A549 (cell line): ENCODE measurements at regions not wholly inside any gene's neighbourhood (a gene's known extent, or its start where the extent isn't known, plus 50 kb on each side); places are given as distances from the start of the nearest gene placed in this dataset.

Experiments
- ATAC-seq, 2 experiments: fragments of 200-7000 bp in 1 of 2; fragments of >200 bp in 1 of 2; cut with Nextera tagmentation in 1 of 2; cut with Tn5 transposase in 1 of 2; 3 replicates each; pipeline versions ENCODE4 v1.8.0 to v1.9.1; 2018 to 2020; ENCODE audit warnings: mild to moderate bottlenecking in 1 of 2, moderate library complexity in 1 of 2
- CTCF ChIA-PET: fragments of 300-600 bp; sonication (Branson Sonifier 250); formaldehyde crosslinking; extraction: SDS; loops from one replicate; lab custom pipeline; 2021; ENCODE audit warnings: antibody characterized with exemption, inconsistent platforms; lab: Yijun Ruan, JAX
- POLR2A ChIA-PET: fragments of 350-600 bp; formaldehyde crosslinking; extraction: SDS; loops from one replicate; lab custom pipeline; 2021; ENCODE audit warnings: antibody characterized with exemption, inconsistent platforms; lab: Yijun Ruan, JAX
- DNase-seq, 2 experiments: peaks; one replicate each; pipeline versions ENCODE4 v3.0.0 to v3.0.0-alpha.2; 2011 to 2016; ENCODE audit warnings: low read depth in 1 of 2, low spot score in 1 of 2
- FAIRE-seq: peaks from 2 replicates; lab custom pipeline; 2011; peaks lifted over from hg19 to GRCh38; lab: Jason Lieb, UNC
- H3K27ac ChIP-seq, 2 experiments: fragments of >200 bp; sonication (Bioruptor Twin); formaldehyde crosslinking; 3 replicates each; pipeline ENCODE4 v1.5.1; 2016 to 2017
- H3K4me1 ChIP-seq: fragments of >200 bp; sonication (Bioruptor Twin); formaldehyde crosslinking; 3 replicates; pipeline ENCODE4 v1.6.1; 2016
- H3K4me2 ChIP-seq: fragments of >200 bp; sonication (Bioruptor Twin); formaldehyde crosslinking; 3 replicates; pipeline ENCODE4 v1.6.1; 2016
- H3K4me3 ChIP-seq: fragments of >200 bp; sonication (Bioruptor Twin); formaldehyde crosslinking; 3 replicates; pipeline ENCODE4 v1.5.1; 2016
- H3K9me3 ChIP-seq: fragments of >200 bp; sonication (Bioruptor Twin); formaldehyde crosslinking; 3 replicates; pipeline ENCODE4 v1.6.1; 2016
- BHLHE40 ChIP-seq: IDR thresholded peaks from 2 replicates; pipeline ENCODE4 v1.6.1; 2012; ENCODE audit warnings: low read depth, low read length, inconsistent platforms
- CHD2 ChIP-seq: fragments of 150-350 bp; IDR thresholded peaks from 2 replicates; pipeline ENCODE4 v1.6.1; 2014; ENCODE audit warnings: low read length; ENCODE audit not compliant: partially characterized antibody
- CHD4 ChIP-seq: fragments of 200-600 bp; sonication (generic); IDR thresholded peaks from 2 replicates; pipeline ENCODE4 v1.6.1; 2016; ENCODE audit warnings: antibody characterized with exemption, mild to moderate bottlenecking, borderline replicate concordance
- EHMT2 ChIP-seq: fragments of 200-600 bp; sonication (generic); IDR thresholded peaks from 2 replicates; pipeline ENCODE4 v1.6.1; 2016; ENCODE audit warnings: antibody characterized with exemption, low read depth, mild to moderate bottlenecking, moderate library complexity
- ESRRA ChIP-seq: fragments of 150-350 bp; IDR thresholded peaks from 2 replicates; pipeline ENCODE4 v1.6.1; 2014; ENCODE audit warnings: mild to moderate bottlenecking, low read length, borderline replicate concordance
- FOSL2 ChIP-seq, 2 experiments: fragments of 450-650 bp in 1 of 2; fragments of >200 bp in 1 of 2; sonication (Bioruptor Twin) in 1 of 2; formaldehyde crosslinking; IDR thresholded peaks; 2 replicates each; pipeline versions ENCODE4 v1.5.0 to v1.6.1; 2016 to 2020; ENCODE audit warnings: mild to moderate bottlenecking in 1 of 2, moderate library complexity in 1 of 2
- GATA3 ChIP-seq: IDR thresholded peaks from 2 replicates; pipeline ENCODE4 v1.6.1; 2012; ENCODE audit warnings: borderline replicate concordance
- HEYL ChIP-seq: fragments of 250-450 bp; sonication (Bioruptor Pico); IDR thresholded peaks from 2 replicates; pipeline ENCODE4 v1.8.0; 2021; ENCODE audit warnings: mild to moderate bottlenecking, moderate library complexity
- HOXB13 ChIP-seq: fragments of 250-450 bp; sonication (Bioruptor Pico); IDR thresholded peaks from 2 replicates; pipeline ENCODE4 v1.5.0; 2020; ENCODE audit warnings: low read depth, mild to moderate bottlenecking, moderate library complexity
- KDM5A ChIP-seq: fragments of 200-600 bp; sonication (generic); IDR thresholded peaks from 2 replicates; pipeline ENCODE4 v1.6.1; 2016; ENCODE audit warnings: antibody characterized with exemption, mild to moderate bottlenecking
- MAFK ChIP-seq: fragments of 450-650 bp; IDR thresholded peaks from 2 replicates; pipeline ENCODE4 v1.6.1; 2014; ENCODE audit not compliant: partially characterized antibody
- MAZ ChIP-seq: fragments of 150-350 bp; IDR thresholded peaks from 2 replicates; pipeline ENCODE4 v1.6.1; 2014; ENCODE audit warnings: antibody characterized with exemption, low read depth, low read length, borderline replicate concordance
- NPAS2 ChIP-seq: fragments of 250-450 bp; sonication (Bioruptor Pico); IDR thresholded peaks from 2 replicates; pipeline ENCODE4 v1.8.0; 2022; ENCODE audit warnings: mild to moderate bottlenecking, moderate library complexity, borderline replicate concordance
- NR3C1 ChIP-seq: fragments of >200 bp; sonication (Bioruptor Twin); formaldehyde crosslinking; IDR thresholded peaks from 3 replicates; pipeline ENCODE4 v1.6.1; 2017
- RAD21 ChIP-seq, 2 experiments: fragments of >200 bp in 1 of 2; sonication (Bioruptor Twin) in 1 of 2; formaldehyde crosslinking in 1 of 2; IDR thresholded peaks in 1 of 2; conservative IDR thresholded peaks in 1 of 2; 2 replicates in 1 of 2; 3 replicates in 1 of 2; pipeline ENCODE4 v1.6.1; 2012 to 2018; ENCODE audit warnings: inconsistent platforms in 1 of 2
- RARB ChIP-seq: fragments of 250-450 bp; sonication (Bioruptor Pico); IDR thresholded peaks from 2 replicates; pipeline ENCODE4 v1.8.0; 2021; ENCODE audit warnings: mild to moderate bottlenecking, moderate library complexity
- TFCP2L1 ChIP-seq: fragments of 250-450 bp; sonication (Bioruptor Pico); IDR thresholded peaks from 2 replicates; pipeline ENCODE4 v1.5.0; 2021; ENCODE audit warnings: mild to moderate bottlenecking
- ZNF302 ChIP-seq: fragments of 250-450 bp; sonication (Bioruptor Pico); IDR thresholded peaks from 2 replicates; pipeline ENCODE4 v1.9.0; 2021; ENCODE audit warnings: inconsistent platforms, mild to moderate bottlenecking, moderate library complexity
- ZSCAN20 ChIP-seq: fragments of 250-450 bp; sonication (Bioruptor Pico); IDR thresholded peaks from 2 replicates; pipeline ENCODE4 v1.8.0; 2022; ENCODE audit warnings: mild to moderate bottlenecking, moderate library complexity
- WGBS: methylation state at CpG from one replicate; pipeline ENCODE4 v1.1.6; 2017; ENCODE audit errors: missing lambda C conversion rate; 5-methylcytosine and 5-hydroxymethylcytosine counted together
- TF ChIP-seq, protein P1 (sequence below): fragments of 200-600 bp; sonication (generic); IDR thresholded peaks from 2 replicates; pipeline ENCODE4 v1.6.1; 2016; ENCODE audit warnings: antibody characterized with exemption, mild to moderate bottlenecking, moderate library complexity
- TF ChIP-seq, protein P2 (sequence below): fragments of 450-650 bp; IDR thresholded peaks from 2 replicates; pipeline ENCODE4 v1.6.1; 2014; ENCODE audit warnings: antibody characterized with exemption
- TF ChIP-seq, protein P3 (sequence below): fragments of 250-450 bp; sonication (Bioruptor Pico); IDR thresholded peaks from 2 replicates; pipeline ENCODE4 v1.5.0; 2021; ENCODE audit warnings: mild to moderate bottlenecking, moderate library complexity, borderline replicate concordance
- TF ChIP-seq, protein P4 (sequence below): fragments of >200 bp; sonication (Bioruptor Twin); formaldehyde crosslinking; IDR thresholded peaks from 3 replicates; pipeline ENCODE4 v1.5.1; 2016

DNA sequence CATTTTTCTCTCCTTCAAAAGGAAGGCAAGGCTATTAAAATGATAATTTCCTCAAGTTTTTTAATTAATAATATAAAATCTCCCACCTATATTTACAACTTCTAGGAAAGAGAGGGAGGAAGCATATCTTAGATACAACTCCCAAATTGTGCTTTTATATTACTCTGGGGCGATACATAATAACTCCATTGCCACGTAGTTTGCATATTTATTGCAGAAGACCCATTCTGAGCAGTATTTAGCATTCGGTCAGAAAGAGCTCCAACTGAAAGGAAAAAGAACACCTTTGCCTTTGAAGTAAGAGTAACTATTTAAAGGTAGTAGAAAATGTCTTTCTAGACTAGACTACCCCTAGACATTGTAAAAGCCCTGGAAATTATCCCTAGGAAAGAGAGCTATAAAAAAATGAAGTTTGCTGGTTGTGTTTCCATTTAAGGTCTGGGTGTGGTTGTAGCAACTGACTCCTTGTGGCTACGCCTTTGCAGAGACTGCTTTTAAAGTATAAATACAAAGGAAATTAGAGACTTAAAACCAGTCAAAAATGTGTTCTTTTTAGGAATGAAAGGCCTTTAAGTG, 566.1 kb downstream of the ZNF608 start:
- no peak overlapping the region for H3K27ac ChIP-seq
- 67% methylated on average over 4 of the region's 4 CpGs for WGBS
- H3K4me2 ChIP-seq: no peak overlapping the region
- FAIRE-seq (no peak), DNase-seq (no peak), ATAC-seq (no peak)
- no peak overlapping the region for H3K4me3 ChIP-seq
- no peaks in the 10 kb centered on the region for H3K4me1 ChIP-seq
- POLR2A ChIA-PET: no interaction called here
- H3K9me3 ChIP-seq: no peaks in the 10 kb centered on the region
- no peak for TF ChIP-seq ZSCAN20 (CRISPR knock-in tag)
- CTCF ChIA-PET: no interaction called here

DNA sequence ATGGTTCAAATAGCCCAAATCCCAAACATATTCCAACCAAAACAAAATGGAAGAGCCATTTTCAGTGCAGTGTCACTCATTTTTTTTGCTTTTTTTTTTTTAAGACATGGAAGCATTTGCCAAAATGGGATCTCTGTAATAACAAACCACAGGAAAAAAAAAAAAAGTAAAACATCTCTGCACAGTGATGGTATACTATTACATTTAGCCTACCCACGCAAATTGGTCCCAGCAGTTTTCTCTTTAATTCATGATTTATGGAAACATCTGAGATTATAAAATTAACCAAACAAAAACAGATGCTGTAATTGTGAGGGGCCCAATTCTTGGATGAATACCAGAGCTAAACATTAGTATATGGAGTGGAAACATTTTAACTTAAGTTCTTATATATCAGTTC, 566.6 kb downstream of the ZNF608 start:
- FAIRE-seq (no peak), DNase-seq (no peak), ATAC-seq (no peak)
- CTCF ChIA-PET: interaction anchor here (0.7 kb wide), 1 partner anchor 10 kb away, joined by 3 read pairs; no protein-coding TSS in a partner anchor
- no peaks in the 10 kb centered on the region for H3K9me3 ChIP-seq
- TF ChIP-seq FOSL2 (IDR thresholded peaks at IDR 0.05) (no peak), FOSL2 (CRISPR knock-in tag; IDR thresholded peaks at IDR 0.05) (no peak)
- POLR2A ChIA-PET: no interaction called here
- H3K27ac ChIP-seq: no peak overlapping the region
- H3K4me2 ChIP-seq: no peak overlapping the region
- no peak overlapping the region for H3K4me3 ChIP-seq
- WGBS: 21% methylated on average over 1 of the region's 1 CpG
- H3K4me1 ChIP-seq: no peaks in the 10 kb centered on the region

DNA sequence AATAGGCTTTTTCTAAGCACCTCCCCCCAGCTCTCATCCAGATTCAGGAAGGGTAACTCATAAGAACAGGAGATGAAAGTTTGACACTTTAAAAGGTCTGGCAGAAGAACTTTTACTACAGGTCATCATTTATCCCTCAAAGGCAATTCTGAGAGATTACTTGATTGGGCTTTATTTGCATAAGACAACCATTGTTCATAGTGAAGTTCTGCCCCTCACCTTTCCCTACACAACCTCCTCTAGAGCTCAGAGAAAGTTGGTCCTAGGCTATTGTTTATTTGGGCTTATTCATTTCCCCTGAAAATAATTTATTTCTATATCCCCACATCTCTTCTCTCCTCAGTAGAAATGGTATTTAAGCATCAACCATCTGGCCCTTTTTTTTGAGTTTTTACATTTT, 568.4 kb downstream of the ZNF608 start:
- FAIRE-seq: no peak
- CTCF ChIA-PET: no interaction called here
- no peak for ATAC-seq
- Histone ChIP-seq H3K27ac (no peak overlapping the region), H3K9me3 (no peaks in the 10 kb centered on the region), H3K4me2 (no peak overlapping the region), H3K4me3 (no peak overlapping the region)
- no peak for DNase-seq
- TF ChIP-seq TFCP2L1 (CRISPR knock-in tag): no peak
- TF ChIP-seq EHMT2: no peak
- no peak for TF ChIP-seq RARB
- TF ChIP-seq NR3C1: no peak
- no peak for TF ChIP-seq ZNF302 (CRISPR knock-in tag)
- TF ChIP-seq MAZ: no peak
- no peak for TF ChIP-seq BHLHE40
- no peak for TF ChIP-seq GATA3
- TF ChIP-seq, all 56 proteins: peak for 0
- POLR2A ChIA-PET: no interaction called here
- H3K4me1 ChIP-seq: no peaks in the 10 kb centered on the region

DNA sequence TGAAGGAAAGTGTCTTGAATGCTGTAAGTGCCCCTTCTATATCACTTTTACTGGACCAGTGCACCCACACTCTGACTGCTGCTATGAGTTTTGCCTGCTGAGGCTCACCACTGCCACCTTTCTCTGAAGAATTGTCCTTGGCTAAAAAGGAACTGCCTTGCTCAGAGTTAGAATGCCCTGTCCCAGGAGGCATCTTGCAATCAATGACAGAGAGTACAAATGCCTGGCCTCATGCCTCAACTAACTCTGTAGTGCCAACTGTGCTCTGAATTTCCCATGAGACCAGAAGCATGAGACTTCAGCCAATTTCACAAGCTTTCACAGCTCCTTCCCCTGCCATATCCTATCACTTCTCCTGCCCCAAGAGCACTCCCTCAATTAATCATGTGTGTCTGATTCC, 569.7 kb downstream of the ZNF608 start:
- Histone ChIP-seq H3K4me3 (no peak overlapping the region), H3K9me3 (no peaks in the 10 kb centered on the region), H3K4me1 (no peaks in the 10 kb centered on the region), H3K27ac (no peak overlapping the region), H3K4me2 (no peak overlapping the region)
- DNase-seq (no peak), ATAC-seq (no peak), FAIRE-seq (no peak)
- CTCF ChIA-PET: no interaction called here
- POLR2A ChIA-PET: no interaction called here
- TF ChIP-seq HEYL (CRISPR knock-in tag): no peak
- TF ChIP-seq RAD21 (conservative IDR thresholded peaks at IDR 0.05 in 1 of 2, IDR thresholded peaks at IDR 0.05 in 1 of 2): no peak
- TF ChIP-seq, protein P1, sequence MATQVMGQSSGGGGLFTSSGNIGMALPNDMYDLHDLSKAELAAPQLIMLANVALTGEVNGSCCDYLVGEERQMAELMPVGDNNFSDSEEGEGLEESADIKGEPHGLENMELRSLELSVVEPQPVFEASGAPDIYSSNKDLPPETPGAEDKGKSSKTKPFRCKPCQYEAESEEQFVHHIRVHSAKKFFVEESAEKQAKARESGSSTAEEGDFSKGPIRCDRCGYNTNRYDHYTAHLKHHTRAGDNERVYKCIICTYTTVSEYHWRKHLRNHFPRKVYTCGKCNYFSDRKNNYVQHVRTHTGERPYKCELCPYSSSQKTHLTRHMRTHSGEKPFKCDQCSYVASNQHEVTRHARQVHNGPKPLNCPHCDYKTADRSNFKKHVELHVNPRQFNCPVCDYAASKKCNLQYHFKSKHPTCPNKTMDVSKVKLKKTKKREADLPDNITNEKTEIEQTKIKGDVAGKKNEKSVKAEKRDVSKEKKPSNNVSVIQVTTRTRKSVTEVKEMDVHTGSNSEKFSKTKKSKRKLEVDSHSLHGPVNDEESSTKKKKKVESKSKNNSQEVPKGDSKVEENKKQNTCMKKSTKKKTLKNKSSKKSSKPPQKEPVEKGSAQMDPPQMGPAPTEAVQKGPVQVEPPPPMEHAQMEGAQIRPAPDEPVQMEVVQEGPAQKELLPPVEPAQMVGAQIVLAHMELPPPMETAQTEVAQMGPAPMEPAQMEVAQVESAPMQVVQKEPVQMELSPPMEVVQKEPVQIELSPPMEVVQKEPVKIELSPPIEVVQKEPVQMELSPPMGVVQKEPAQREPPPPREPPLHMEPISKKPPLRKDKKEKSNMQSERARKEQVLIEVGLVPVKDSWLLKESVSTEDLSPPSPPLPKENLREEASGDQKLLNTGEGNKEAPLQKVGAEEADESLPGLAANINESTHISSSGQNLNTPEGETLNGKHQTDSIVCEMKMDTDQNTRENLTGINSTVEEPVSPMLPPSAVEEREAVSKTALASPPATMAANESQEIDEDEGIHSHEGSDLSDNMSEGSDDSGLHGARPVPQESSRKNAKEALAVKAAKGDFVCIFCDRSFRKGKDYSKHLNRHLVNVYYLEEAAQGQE: no peak
- TF ChIP-seq, protein P2, sequence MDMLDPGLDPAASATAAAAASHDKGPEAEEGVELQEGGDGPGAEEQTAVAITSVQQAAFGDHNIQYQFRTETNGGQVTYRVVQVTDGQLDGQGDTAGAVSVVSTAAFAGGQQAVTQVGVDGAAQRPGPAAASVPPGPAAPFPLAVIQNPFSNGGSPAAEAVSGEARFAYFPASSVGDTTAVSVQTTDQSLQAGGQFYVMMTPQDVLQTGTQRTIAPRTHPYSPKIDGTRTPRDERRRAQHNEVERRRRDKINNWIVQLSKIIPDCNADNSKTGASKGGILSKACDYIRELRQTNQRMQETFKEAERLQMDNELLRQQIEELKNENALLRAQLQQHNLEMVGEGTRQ: no peak
- TF ChIP-seq MAZ: no peak
- TF ChIP-seq MAFK: no peak
- TF ChIP-seq CHD2: no peak
- TF ChIP-seq CHD4: no peak
- TF ChIP-seq KDM5A: no peak
- TF ChIP-seq, protein P3, sequence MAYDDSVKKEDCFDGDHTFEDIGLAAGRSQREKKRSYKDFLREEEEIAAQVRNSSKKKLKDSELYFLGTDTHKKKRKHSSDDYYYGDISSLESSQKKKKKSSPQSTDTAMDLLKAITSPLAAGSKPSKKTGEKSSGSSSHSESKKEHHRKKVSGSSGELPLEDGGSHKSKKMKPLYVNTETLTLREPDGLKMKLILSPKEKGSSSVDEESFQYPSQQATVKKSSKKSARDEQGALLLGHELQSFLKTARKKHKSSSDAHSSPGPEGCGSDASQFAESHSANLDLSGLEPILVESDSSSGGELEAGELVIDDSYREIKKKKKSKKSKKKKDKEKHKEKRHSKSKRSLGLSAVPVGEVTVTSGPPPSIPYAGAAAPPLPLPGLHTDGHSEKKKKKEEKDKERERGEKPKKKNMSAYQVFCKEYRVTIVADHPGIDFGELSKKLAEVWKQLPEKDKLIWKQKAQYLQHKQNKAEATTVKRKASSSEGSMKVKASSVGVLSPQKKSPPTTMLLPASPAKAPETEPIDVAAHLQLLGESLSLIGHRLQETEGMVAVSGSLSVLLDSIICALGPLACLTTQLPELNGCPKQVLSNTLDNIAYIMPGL (CRISPR knock-in tag): no peak
- TF ChIP-seq, protein P4, sequence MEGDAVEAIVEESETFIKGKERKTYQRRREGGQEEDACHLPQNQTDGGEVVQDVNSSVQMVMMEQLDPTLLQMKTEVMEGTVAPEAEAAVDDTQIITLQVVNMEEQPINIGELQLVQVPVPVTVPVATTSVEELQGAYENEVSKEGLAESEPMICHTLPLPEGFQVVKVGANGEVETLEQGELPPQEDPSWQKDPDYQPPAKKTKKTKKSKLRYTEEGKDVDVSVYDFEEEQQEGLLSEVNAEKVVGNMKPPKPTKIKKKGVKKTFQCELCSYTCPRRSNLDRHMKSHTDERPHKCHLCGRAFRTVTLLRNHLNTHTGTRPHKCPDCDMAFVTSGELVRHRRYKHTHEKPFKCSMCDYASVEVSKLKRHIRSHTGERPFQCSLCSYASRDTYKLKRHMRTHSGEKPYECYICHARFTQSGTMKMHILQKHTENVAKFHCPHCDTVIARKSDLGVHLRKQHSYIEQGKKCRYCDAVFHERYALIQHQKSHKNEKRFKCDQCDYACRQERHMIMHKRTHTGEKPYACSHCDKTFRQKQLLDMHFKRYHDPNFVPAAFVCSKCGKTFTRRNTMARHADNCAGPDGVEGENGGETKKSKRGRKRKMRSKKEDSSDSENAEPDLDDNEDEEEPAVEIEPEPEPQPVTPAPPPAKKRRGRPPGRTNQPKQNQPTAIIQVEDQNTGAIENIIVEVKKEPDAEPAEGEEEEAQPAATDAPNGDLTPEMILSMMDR: no peak
- TF ChIP-seq NPAS2: no peak
- TF ChIP-seq ESRRA: no peak
- TF ChIP-seq HOXB13 (CRISPR knock-in tag): no peak
